ENCODE measurements at regions not wholly inside any gene's neighbourhood (a gene's known extent, or its start where the extent isn't known, plus 50 kb on each side); places are given as distances from the start of the nearest gene placed in this dataset.

- DNase-seq (ENCODE audit: low read depth in 1 of 2, low spot score in 1 of 2): no peak
- Histone ChIP-seq H3K27me3 (ENCODE audit: insufficient read depth, poor library complexity, severe bottlenecking) (peaks cover 24% of the 10 kb centered on the region), H3K4me3 (replicated peaks; ENCODE audit: insufficient read depth, low read length) (no peak overlapping the region), H3K27ac (replicated peaks) (no peak overlapping the region)
- TF ChIP-seq SPI1 (IDR thresholded peaks at IDR 0.05; ENCODE audit: borderline replicate concordance, low read depth): no peak
- TF ChIP-seq CTCF (IDR thresholded peaks at IDR 0.05; ENCODE audit: insufficient read depth, low read length): no peak
- no peak for TF ChIP-seq REST (IDR thresholded peaks at IDR 0.05; ENCODE audit: insufficient replicate concordance, low read depth)
These were observed 84.5 kb upstream of the POU3F1 start for GRCh38 chr1:38131024-38131585.

- no peak overlapping the region for H3K4me3 ChIP-seq (replicated peaks; ENCODE audit: insufficient read depth, low read length)
- no peak for DNase-seq (ENCODE audit: low read depth in 1 of 2, low spot score in 1 of 2)
- no peak for TF ChIP-seq CTCF (IDR thresholded peaks at IDR 0.05; ENCODE audit: insufficient read depth, low read length)
- no peak for TF ChIP-seq POLR2AphosphoS5 (IDR thresholded peaks at IDR 0.05; ENCODE audit: low read depth)
- TF ChIP-seq SPI1 (IDR thresholded peaks at IDR 0.05; ENCODE audit: borderline replicate concordance, low read depth): no peak
- no peak for TF ChIP-seq REST (IDR thresholded peaks at IDR 0.05; ENCODE audit: insufficient replicate concordance, low read depth)
- no peak for TF ChIP-seq GABPA (IDR thresholded peaks at IDR 0.05; ENCODE audit: low read depth)
- H3K27me3 ChIP-seq (ENCODE audit: insufficient read depth, poor library complexity, severe bottlenecking): peaks cover 16% of the 10 kb centered on the region
- no peak overlapping the region for H3K27ac ChIP-seq (replicated peaks)
These were observed 83.4 kb upstream of the POU3F1 start for GRCh38 chr1:38129971-38130370.

- Histone ChIP-seq H3K27ac (replicated peaks) (no peak overlapping the region), H3K27me3 (ENCODE audit: insufficient read depth, poor library complexity, severe bottlenecking) (peaks cover 11% of the 10 kb centered on the region), H3K4me3 (replicated peaks; ENCODE audit: insufficient read depth, low read length) (no peak overlapping the region)
- DNase-seq (ENCODE audit: low read depth in 1 of 2, low spot score in 1 of 2): no peak
- TF ChIP-seq REST (IDR thresholded peaks at IDR 0.05; ENCODE audit: insufficient replicate concordance, low read depth) (no peak), CTCF (IDR thresholded peaks at IDR 0.05; ENCODE audit: insufficient read depth, low read length) (no peak), POLR2AphosphoS5 (IDR thresholded peaks at IDR 0.05; ENCODE audit: low read depth) (no peak), GABPA (IDR thresholded peaks at IDR 0.05; ENCODE audit: low read depth) (no peak), SPI1 (IDR thresholded peaks at IDR 0.05; ENCODE audit: borderline replicate concordance, low read depth) (no peak)
These were observed 82.9 kb upstream of the POU3F1 start for GRCh38 chr1:38129473-38129872.

Data from HL-60 (cell line).